ENCODE measurements at regions not wholly inside any gene's neighbourhood (a gene's known extent, or its start where the extent isn't known, plus 50 kb on each side); places are given as distances from the start of the nearest gene placed in this dataset.

DNA sequence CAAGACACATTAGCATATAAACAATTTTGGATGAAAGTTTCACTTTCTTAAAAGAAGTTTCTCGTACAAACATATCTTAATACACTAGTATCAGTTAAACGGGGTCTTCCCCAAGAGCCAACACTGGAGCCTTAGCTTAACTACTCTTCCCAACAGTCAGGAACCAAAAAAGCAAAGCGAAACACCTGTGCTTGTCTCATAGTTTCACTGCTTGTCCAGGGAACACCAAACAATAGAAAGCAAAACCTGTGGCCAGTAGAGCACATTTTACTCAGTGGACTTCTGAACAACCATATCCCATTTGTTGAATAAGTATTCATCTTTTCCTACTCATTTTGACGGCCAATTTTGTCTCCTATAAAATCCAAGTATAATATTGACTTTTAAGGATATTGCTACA is 391.4 kb downstream of the ELAVL2 start:
- TF ChIP-seq EZH2 (IDR thresholded peaks at IDR 0.05; ENCODE audit: insufficient read depth, poor library complexity, severe bottlenecking) (no peak), EZH2phosphoT487 (IDR thresholded peaks at IDR 0.05; ENCODE audit: insufficient read depth, low read depth) (no peak)
